OCI-LY1 (cell line): ENCODE measurements at regions not wholly inside any gene's neighbourhood (a gene's known extent, or its start where the extent isn't known, plus 50 kb on each side); places are given as distances from the start of the nearest gene placed in this dataset.

Source experiments
- H2AFZ ChIP-seq: fragments of 200-600 bp; sonication (generic), shearing (Covaris generic); 2 replicates; pipeline ENCODE4 v1.6.0; 2014; ENCODE audit warnings: antibody characterized with exemption, mild to moderate bottlenecking, low read length
- H3F3A ChIP-seq: fragments of 200-600 bp; sonication (generic), shearing (Covaris generic); 2 replicates; pipeline ENCODE4 v1.6.0; 2014; ENCODE audit warnings: mild to moderate bottlenecking, antibody characterized with exemption, low read length, moderate library complexity; ENCODE audit not compliant: insufficient read depth
- H3K27ac ChIP-seq: fragments of 200-600 bp; sonication (generic); 2 replicates; pipeline ENCODE4 v1.5.1; 2014; ENCODE audit warnings: low read length, mixed run types, mild to moderate bottlenecking, low read depth; ENCODE audit not compliant: poor library complexity, severe bottlenecking
- H3K27me3 ChIP-seq: fragments of 200-600 bp; sonication (generic); 2 replicates; pipeline ENCODE4 v1.6.0; 2014; ENCODE audit warnings: antibody characterized with exemption, mild to moderate bottlenecking, low read length, moderate library complexity; ENCODE audit not compliant: insufficient read depth
- H3K36me3 ChIP-seq: fragments of 200-600 bp; sonication (generic); 2 replicates; pipeline ENCODE4 v1.6.1; 2014; ENCODE audit warnings: mild to moderate bottlenecking, antibody characterized with exemption, low read length, moderate library complexity, mixed read lengths; ENCODE audit not compliant: insufficient read depth
- H3K4me1 ChIP-seq: fragments of 200-600 bp; sonication (generic); 2 replicates; pipeline ENCODE4 v1.5.1; 2014; ENCODE audit warnings: mild to moderate bottlenecking, low read length, moderate library complexity; ENCODE audit not compliant: insufficient read depth, severe bottlenecking
- H3K4me2 ChIP-seq: fragments of 200-600 bp; sonication (generic), shearing (Covaris generic); 2 replicates; pipeline ENCODE4 v1.6.1; 2014; ENCODE audit warnings: low read length
- H3K4me3 ChIP-seq: fragments of 200-600 bp; sonication (generic); 2 replicates; pipeline ENCODE4 v1.5.1; 2014; ENCODE audit warnings: low read length, low read depth, mild to moderate bottlenecking, mixed read lengths; ENCODE audit not compliant: poor library complexity, severe bottlenecking
- H3K79me2 ChIP-seq: fragments of 200-600 bp; shearing (Covaris generic); 2 replicates; pipeline ENCODE4 v1.6.1; 2016; ENCODE audit warnings: mixed run types, low read length, mixed read lengths; ENCODE audit not compliant: insufficient read depth
- H3K9ac ChIP-seq: fragments of 200-600 bp; sonication (generic), shearing (Covaris generic); 2 replicates; pipeline ENCODE4 v1.6.1; 2014; ENCODE audit warnings: mild to moderate bottlenecking, low read length, mixed read lengths
- H3K9me2 ChIP-seq: fragments of 200-600 bp; sonication (generic), shearing (Covaris generic); 2 replicates; pipeline ENCODE4 v1.6.1; 2014; ENCODE audit warnings: low read depth, mild to moderate bottlenecking, low read length, mixed read lengths
- H3K9me3 ChIP-seq: fragments of 200-600 bp; shearing (Covaris generic); 2 replicates; pipeline ENCODE4 v1.6.1; 2014; ENCODE audit warnings: low read length, mixed read lengths
- H4K20me1 ChIP-seq: fragments of 200-600 bp; sonication (generic), shearing (Covaris generic); 2 replicates; pipeline ENCODE4 v1.6.0; 2016; ENCODE audit warnings: mild to moderate bottlenecking, low read length; ENCODE audit not compliant: insufficient read depth
- CTCF ChIP-seq: fragments of 200-600 bp; sonication (generic), shearing (Covaris generic); IDR thresholded peaks from 2 replicates; pipeline ENCODE4 v1.5.1; 2017; ENCODE audit warnings: mild to moderate bottlenecking, antibody characterized with exemption, low read length, moderate library complexity, mixed read lengths
- EZH2 ChIP-seq: fragments of 200-600 bp; sonication (generic), shearing (Covaris generic); IDR thresholded peaks from 2 replicates; pipeline ENCODE4 v1.8.0; 2017; ENCODE audit warnings: borderline replicate concordance, mixed run types, mild to moderate bottlenecking, antibody characterized with exemption, low read length, moderate library complexity, mixed read lengths

GRCh38 chr17:36885153-36885735 lies 52.0 kb upstream of the LHX1 start:
- H3K9me3 ChIP-seq: no peaks in the 10 kb centered on the region
- no peaks in the 10 kb centered on the region for H3K4me1 ChIP-seq
- no peak overlapping the region for H2AFZ ChIP-seq
- H3K79me2 ChIP-seq: no peaks in the 10 kb centered on the region
- no peak overlapping the region for H3K27ac ChIP-seq
- TF ChIP-seq EZH2: no peak
- no peak for TF ChIP-seq CTCF
- H4K20me1 ChIP-seq: no peaks in the 10 kb centered on the region
- H3K36me3 ChIP-seq: no peaks in the 10 kb centered on the region; the same call in 1 of the 2 replicates
- no peaks in the 10 kb centered on the region for H3K9me2 ChIP-seq
- no peaks in the 10 kb centered on the region for H3F3A ChIP-seq
- no peak overlapping the region for H3K9ac ChIP-seq
- no peak overlapping the region for H3K4me2 ChIP-seq
- peaks cover 13% of the 10 kb centered on the region; the same call in 1 of the 2 replicates for H3K27me3 ChIP-seq
- no peak overlapping the region for H3K4me3 ChIP-seq

GRCh38 chr17:36885771-36886377 lies 51.4 kb upstream of the LHX1 start:
- Histone ChIP-seq H4K20me1 (no peaks in the 10 kb centered on the region), H3K9me3 (no peaks in the 10 kb centered on the region), H3K9ac (no peak overlapping the region), H3K4me2 (no peak overlapping the region), H3K4me3 (no peak overlapping the region), H3K27me3 (peaks cover 9% of the 10 kb centered on the region; the same call in 1 of the 2 replicates), H3K9me2 (no peaks in the 10 kb centered on the region), H3K79me2 (no peaks in the 10 kb centered on the region), H3K36me3 (no peaks in the 10 kb centered on the region; the same call in 1 of the 2 replicates), H3F3A (no peaks in the 10 kb centered on the region), H2AFZ (no peak overlapping the region), H3K4me1 (no peaks in the 10 kb centered on the region), H3K27ac (no peak overlapping the region)
- TF ChIP-seq CTCF (no peak), EZH2 (no peak)
